Endothelial cell (in vitro differentiated cells): ENCODE measurements at regions not wholly inside any gene's neighbourhood (a gene's known extent, or its start where the extent isn't known, plus 50 kb on each side); places are given as distances from the start of the nearest gene placed in this dataset.

Experiments used
- DNase-seq: peaks from one replicate; pipeline ENCODE4 v3.0.0; 2021; ENCODE audit warnings: low spot score
- H3K27ac Mint-ChIP-seq: one replicate; pipeline ENCODE4 v1.8.0; 2021; ENCODE audit warnings: mixed read lengths, inconsistent platforms; ENCODE audit not compliant: unreplicated experiment
- H3K27me3 Mint-ChIP-seq: one replicate; pipeline ENCODE4 v1.8.0; 2021; ENCODE audit warnings: mild to moderate bottlenecking, moderate library complexity, mixed read lengths, inconsistent platforms; ENCODE audit not compliant: unreplicated experiment
- H3K36me3 Mint-ChIP-seq: one replicate; pipeline ENCODE4 v1.8.0; 2021; ENCODE audit warnings: mild to moderate bottlenecking, low read depth, mixed read lengths, inconsistent platforms; ENCODE audit not compliant: unreplicated experiment
- H3K4me1 Mint-ChIP-seq: one replicate; pipeline ENCODE4 v1.8.0; 2021; ENCODE audit warnings: mild to moderate bottlenecking, mixed read lengths, inconsistent platforms; ENCODE audit not compliant: unreplicated experiment
- H3K4me3 Mint-ChIP-seq: one replicate; pipeline ENCODE4 v1.8.0; 2021; ENCODE audit warnings: mild to moderate bottlenecking, mixed read lengths, inconsistent platforms; ENCODE audit not compliant: unreplicated experiment
- H3K9me3 Mint-ChIP-seq: one replicate; pipeline ENCODE4 v1.8.0; 2021; ENCODE audit warnings: mixed read lengths, inconsistent platforms; ENCODE audit not compliant: unreplicated experiment
- CTCF ChIP-seq: fragments of 200-600 bp; sonication (generic); IDR thresholded peaks from one replicate; pipeline ENCODE4 v1.5.0; 2021; ENCODE audit warnings: antibody characterized with exemption; ENCODE audit not compliant: unreplicated experiment

DNA sequence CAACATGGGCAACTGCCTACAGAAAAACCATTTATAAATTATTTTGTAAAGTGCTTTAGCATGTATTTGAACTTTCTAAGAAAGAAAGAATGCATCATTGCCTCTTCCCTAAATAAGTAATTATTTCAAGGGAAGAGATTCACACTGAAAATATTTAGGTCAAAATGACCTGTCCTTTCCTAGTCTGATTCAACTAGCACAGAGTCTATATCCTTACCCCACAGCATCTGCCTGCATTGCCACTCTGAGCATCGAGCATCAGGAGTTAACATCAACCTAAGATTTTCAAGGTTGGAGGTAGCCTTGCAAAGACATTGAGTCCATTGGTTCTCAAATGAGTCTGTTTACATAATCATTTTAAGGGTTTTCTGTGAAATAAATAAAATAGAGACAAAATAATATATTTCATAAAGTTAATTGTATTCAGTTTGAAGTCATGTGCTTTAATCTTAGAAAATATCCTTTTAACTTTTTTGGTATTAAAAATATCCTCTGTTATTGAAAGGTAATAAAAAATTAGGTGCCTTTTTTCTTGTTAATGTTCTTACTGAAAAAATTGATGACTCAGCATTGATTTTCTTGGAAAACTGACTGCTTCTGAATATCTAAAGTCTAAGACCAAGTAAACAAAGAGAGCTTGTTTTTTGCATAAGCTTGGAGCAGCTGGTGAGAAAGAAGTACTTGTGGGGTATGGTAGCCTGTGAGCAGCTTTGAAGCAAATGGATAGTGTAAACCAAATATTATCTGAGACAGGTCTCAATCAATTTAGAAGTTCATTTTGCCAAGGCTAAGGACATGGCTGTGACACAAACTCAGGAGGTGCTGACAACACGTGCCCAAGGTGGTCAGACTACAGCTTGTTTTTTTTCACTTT, 269.0 kb upstream of the CLEC14A start:
- Mint-ChIP-seq H3K9me3 (no peaks in the 10 kb centered on the region), H3K36me3 (no peaks in the 10 kb centered on the region), H3K4me3 (no peak overlapping the region), H3K27me3 (no peaks in the 10 kb centered on the region), H3K27ac (no peak overlapping the region), H3K4me1 (no peaks in the 10 kb centered on the region)
- TF ChIP-seq CTCF, result no peak
- DNase-seq, result no peak

GRCh38 chr14:38522724-38523123, 266.8 kb upstream of the CLEC14A start:
- Mint-ChIP-seq H3K36me3 (no peaks in the 10 kb centered on the region), H3K27ac (no peak overlapping the region), H3K27me3 (no peaks in the 10 kb centered on the region), H3K9me3 (no peaks in the 10 kb centered on the region), H3K4me3 (no peak overlapping the region), H3K4me1 (no peaks in the 10 kb centered on the region)
- no peak for TF ChIP-seq CTCF
- DNase-seq, result no peak

- H3K4me3 Mint-ChIP-seq, result no peak overlapping the region
- H3K4me1 Mint-ChIP-seq, result no peaks in the 10 kb centered on the region
- no peak overlapping the region for H3K27ac Mint-ChIP-seq
- no peak for TF ChIP-seq CTCF
- no peaks in the 10 kb centered on the region for H3K27me3 Mint-ChIP-seq
- no peak for DNase-seq
- H3K9me3 Mint-ChIP-seq, result no peaks in the 10 kb centered on the region
- no peaks in the 10 kb centered on the region for H3K36me3 Mint-ChIP-seq
Measured at GRCh38 chr14:38521591-38521990, 265.7 kb upstream of the CLEC14A start.

- no peaks in the 10 kb centered on the region for H3K9me3 Mint-ChIP-seq
- no peak overlapping the region for H3K4me3 Mint-ChIP-seq
- TF ChIP-seq CTCF, result no peak
- H3K27ac Mint-ChIP-seq, result no peak overlapping the region
- no peak for DNase-seq
- H3K4me1 Mint-ChIP-seq, result no peaks in the 10 kb centered on the region
- no peaks in the 10 kb centered on the region for H3K36me3 Mint-ChIP-seq
- no peaks in the 10 kb centered on the region for H3K27me3 Mint-ChIP-seq
Measured at GRCh38 chr14:38517426-38517825, 261.5 kb upstream of the CLEC14A start.

DNA sequence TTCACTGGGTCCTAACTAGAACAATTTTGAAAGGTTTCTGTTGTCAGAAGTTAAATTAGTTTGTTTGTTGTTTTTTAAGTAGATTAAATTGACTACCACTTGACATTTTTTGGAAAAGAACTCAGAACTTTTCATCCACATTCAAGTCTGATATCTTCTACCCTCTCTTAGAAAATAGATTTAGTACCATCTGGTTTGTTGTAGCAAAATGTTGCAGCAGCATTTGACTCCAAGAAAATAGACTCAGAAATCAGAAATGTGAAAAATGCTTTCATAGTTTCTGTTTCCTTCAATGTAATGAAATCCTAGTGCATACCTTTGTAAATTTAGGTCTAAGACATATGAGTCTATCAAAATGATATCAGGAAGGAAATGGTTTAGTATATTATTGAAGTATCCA, 256.3 kb upstream of the CLEC14A start:
- H3K27ac Mint-ChIP-seq, result no peak overlapping the region
- H3K4me3 Mint-ChIP-seq, result no peak overlapping the region
- no peaks in the 10 kb centered on the region for H3K9me3 Mint-ChIP-seq
- no peaks in the 10 kb centered on the region for H3K27me3 Mint-ChIP-seq
- no peak for TF ChIP-seq CTCF
- H3K36me3 Mint-ChIP-seq, result no peaks in the 10 kb centered on the region
- DNase-seq, result no peak
- H3K4me1 Mint-ChIP-seq, result no peaks in the 10 kb centered on the region
